SU-DHL-6 (cell line): ENCODE measurements at regions not wholly inside any gene's neighbourhood (a gene's known extent, or its start where the extent isn't known, plus 50 kb on each side); places are given as distances from the start of the nearest gene placed in this dataset.

ENCODE experiments used
- H2AFZ ChIP-seq: fragments of 200-600 bp; sonication (generic); 2 replicates; pipeline ENCODE4 v1.6.1; 2014; ENCODE audit warnings: low read depth, mild to moderate bottlenecking, moderate library complexity, mixed read lengths, antibody characterized with exemption, low read length; ENCODE audit not compliant: severe bottlenecking
- H3F3A ChIP-seq: fragments of 200-600 bp; shearing (Covaris generic); 2 replicates; pipeline ENCODE4 v1.6.0; 2016; ENCODE audit warnings: antibody characterized with exemption, mild to moderate bottlenecking; ENCODE audit not compliant: insufficient read depth
- H3K27ac ChIP-seq: fragments of 200-600 bp; sonication (generic); 2 replicates; pipeline ENCODE4 v1.5.1; 2016; ENCODE audit warnings: low read depth, mild to moderate bottlenecking, low read length, moderate library complexity, mixed read lengths
- H3K27me3 ChIP-seq: fragments of 200-600 bp; sonication (generic), shearing (Covaris generic); 2 replicates; pipeline ENCODE4 v1.6.0; 2014; ENCODE audit warnings: mild to moderate bottlenecking, low read length
- H3K36me3 ChIP-seq: fragments of 200-600 bp; sonication (generic); 2 replicates; pipeline ENCODE4 v1.6.1; 2014; ENCODE audit warnings: mild to moderate bottlenecking, low read length, mixed read lengths
- H3K4me2 ChIP-seq: fragments of 300-600, 200-600 bp; shearing (Covaris generic), sonication (generic); 2 replicates; pipeline ENCODE4 v1.6.0; 2014; ENCODE audit warnings: low read length, low read depth, mild to moderate bottlenecking; ENCODE audit not compliant: poor library complexity, severe bottlenecking
- H3K4me3 ChIP-seq: fragments of 200-600 bp; sonication (generic); 2 replicates; pipeline ENCODE4 v1.5.1; 2014; ENCODE audit warnings: antibody characterized with exemption, low read length, mild to moderate bottlenecking, mixed read lengths; ENCODE audit not compliant: insufficient read depth, poor library complexity, severe bottlenecking
- H3K79me2 ChIP-seq: fragments of 200-600 bp; sonication (generic); 2 replicates; pipeline ENCODE4 v1.6.1; 2014; ENCODE audit warnings: mild to moderate bottlenecking, low read length, moderate library complexity; ENCODE audit not compliant: insufficient read depth
- H3K9ac ChIP-seq: fragments of 200-600 bp; sonication (generic); 2 replicates; pipeline ENCODE4 v1.7.0; 2014; ENCODE audit warnings: mild to moderate bottlenecking, low read length
- H3K9me2 ChIP-seq: fragments of 200-600 bp; sonication (generic); replicated peaks from 2 replicates; pipeline ENCODE4 v1.6.1; 2014; ENCODE audit warnings: low read length; ENCODE audit not compliant: insufficient read depth
- H3K9me3 ChIP-seq: fragments of 200-600 bp; sonication (generic); 2 replicates; pipeline ENCODE4 v1.6.1; 2014; ENCODE audit warnings: low read length, mixed read lengths; ENCODE audit not compliant: insufficient read depth
- H4K20me1 ChIP-seq: fragments of 200-600 bp; sonication (generic); 2 replicates; pipeline ENCODE4 v1.6.1; 2014; ENCODE audit warnings: low read depth, mild to moderate bottlenecking, antibody characterized with exemption, low read length, moderate library complexity, mixed read lengths
- CTCF ChIP-seq: fragments of 200-600 bp; sonication (generic); IDR thresholded peaks from one replicate; pipeline ENCODE4 v1.5.1; 2017; ENCODE audit warnings: antibody characterized with exemption, mild to moderate bottlenecking, low read length, moderate library complexity; ENCODE audit not compliant: insufficient read depth, poor library complexity, severe bottlenecking
- EZH2phosphoT487 ChIP-seq: fragments of 200-600 bp; sonication (generic), shearing (Covaris generic); conservative IDR thresholded peaks from 2 replicates; pipeline ENCODE4 v1.6.1; 2018; ENCODE audit warnings: mild to moderate bottlenecking, antibody characterized with exemption, low read length, moderate library complexity, mixed read lengths

- Histone ChIP-seq H3K9ac (no peak overlapping the region), H3K79me2 (no peaks in the 10 kb centered on the region), H3F3A (no peaks in the 10 kb centered on the region), H3K4me3 (no peak overlapping the region), H3K9me3 (no peaks in the 10 kb centered on the region), H4K20me1 (no peaks in the 10 kb centered on the region), H3K4me2 (no peak overlapping the region), H3K36me3 (no peaks in the 10 kb centered on the region), H3K9me2 (no peaks in the 10 kb centered on the region), H2AFZ (no peak overlapping the region), H3K27ac (no peak overlapping the region), H3K27me3 (no peaks in the 10 kb centered on the region)
- TF ChIP-seq CTCF (no peak), EZH2phosphoT487 (no peak)
Observed at GRCh38 chr14:38799671-38800070, 303.4 kb downstream of the SEC23A start.

- Histone ChIP-seq H3F3A (no peaks in the 10 kb centered on the region), H4K20me1 (no peaks in the 10 kb centered on the region), H3K9me3 (no peaks in the 10 kb centered on the region), H3K4me2 (no peak overlapping the region), H3K9me2 (no peaks in the 10 kb centered on the region), H3K79me2 (no peaks in the 10 kb centered on the region), H2AFZ (no peak overlapping the region), H3K9ac (no peak overlapping the region), H3K27me3 (no peaks in the 10 kb centered on the region), H3K36me3 (no peaks in the 10 kb centered on the region), H3K27ac (no peak overlapping the region), H3K4me3 (no peak overlapping the region)
- no peak for TF ChIP-seq CTCF
- TF ChIP-seq EZH2phosphoT487: no peak
Observed at GRCh38 chr14:38794677-38795076, 308.4 kb downstream of the SEC23A start.

DNA sequence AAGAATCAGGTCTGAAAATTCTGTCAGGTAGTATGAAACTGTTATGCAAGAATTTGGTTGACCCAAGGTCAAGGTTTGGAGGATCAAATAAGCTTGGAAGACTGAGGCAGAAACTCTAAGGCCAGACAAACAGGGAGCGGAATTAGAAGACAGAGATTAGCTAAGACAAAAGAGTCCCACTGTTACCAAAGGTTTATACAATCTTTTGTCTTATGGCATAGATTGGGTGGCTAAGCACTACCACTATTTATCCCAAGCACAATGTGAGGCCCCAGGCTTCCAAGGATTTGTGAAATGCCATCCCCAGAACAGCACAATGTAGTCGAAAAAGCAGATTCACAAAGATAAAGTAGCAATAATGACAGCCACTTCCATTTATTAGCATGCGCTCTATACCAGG is 311.2 kb downstream of the SEC23A start:
- Histone ChIP-seq H3K4me2 (no peak overlapping the region), H3K27me3 (no peaks in the 10 kb centered on the region), H3K79me2 (no peaks in the 10 kb centered on the region), H3K9me2 (no peaks in the 10 kb centered on the region), H3K9me3 (no peaks in the 10 kb centered on the region), H4K20me1 (no peaks in the 10 kb centered on the region), H3K4me3 (no peak overlapping the region), H3F3A (no peaks in the 10 kb centered on the region), H2AFZ (no peak overlapping the region), H3K9ac (no peak overlapping the region), H3K27ac (no peak overlapping the region), H3K36me3 (no peaks in the 10 kb centered on the region)
- no peak for TF ChIP-seq CTCF
- TF ChIP-seq EZH2phosphoT487: no peak

GRCh38 chr14:38790916-38791315 is 312.1 kb downstream of the SEC23A start:
- Histone ChIP-seq H2AFZ (no peak overlapping the region), H3K4me2 (no peak overlapping the region), H3K9me2 (no peaks in the 10 kb centered on the region), H3K27ac (no peak overlapping the region), H3K79me2 (no peaks in the 10 kb centered on the region), H3K27me3 (no peaks in the 10 kb centered on the region), H3K4me3 (no peak overlapping the region), H3K36me3 (no peaks in the 10 kb centered on the region), H3K9me3 (no peaks in the 10 kb centered on the region), H3F3A (no peaks in the 10 kb centered on the region), H4K20me1 (no peaks in the 10 kb centered on the region), H3K9ac (no peak overlapping the region)
- TF ChIP-seq EZH2phosphoT487 (no peak), CTCF (no peak)
